OCI-LY1 (cell line): ENCODE measurements at regions not wholly inside any gene's neighbourhood (a gene's known extent, or its start where the extent isn't known, plus 50 kb on each side); places are given as distances from the start of the nearest gene placed in this dataset.
"Not testable (repeated sequence)": the region's sequence is repeated elsewhere in the genome, so short reads cannot be mapped to it uniquely, and the experiment has no call there.

Source experiments
- H2AFZ ChIP-seq: fragments of 200-600 bp; sonication (generic), shearing (Covaris generic); 2 replicates; pipeline ENCODE4 v1.6.0; 2014; ENCODE audit warnings: antibody characterized with exemption, mild to moderate bottlenecking, low read length
- H3F3A ChIP-seq: fragments of 200-600 bp; sonication (generic), shearing (Covaris generic); 2 replicates; pipeline ENCODE4 v1.6.0; 2014; ENCODE audit warnings: mild to moderate bottlenecking, antibody characterized with exemption, low read length, moderate library complexity; ENCODE audit not compliant: insufficient read depth
- H3K27ac ChIP-seq: fragments of 200-600 bp; sonication (generic); 2 replicates; pipeline ENCODE4 v1.5.1; 2014; ENCODE audit warnings: low read length, mixed run types, mild to moderate bottlenecking, low read depth; ENCODE audit not compliant: poor library complexity, severe bottlenecking
- H3K27me3 ChIP-seq: fragments of 200-600 bp; sonication (generic); 2 replicates; pipeline ENCODE4 v1.6.0; 2014; ENCODE audit warnings: antibody characterized with exemption, mild to moderate bottlenecking, low read length, moderate library complexity; ENCODE audit not compliant: insufficient read depth
- H3K36me3 ChIP-seq: fragments of 200-600 bp; sonication (generic); 2 replicates; pipeline ENCODE4 v1.6.1; 2014; ENCODE audit warnings: mild to moderate bottlenecking, antibody characterized with exemption, low read length, moderate library complexity, mixed read lengths; ENCODE audit not compliant: insufficient read depth
- H3K4me1 ChIP-seq: fragments of 200-600 bp; sonication (generic); 2 replicates; pipeline ENCODE4 v1.5.1; 2014; ENCODE audit warnings: mild to moderate bottlenecking, low read length, moderate library complexity; ENCODE audit not compliant: insufficient read depth, severe bottlenecking
- H3K4me2 ChIP-seq: fragments of 200-600 bp; sonication (generic), shearing (Covaris generic); 2 replicates; pipeline ENCODE4 v1.6.1; 2014; ENCODE audit warnings: low read length
- H3K4me3 ChIP-seq: fragments of 200-600 bp; sonication (generic); 2 replicates; pipeline ENCODE4 v1.5.1; 2014; ENCODE audit warnings: low read length, low read depth, mild to moderate bottlenecking, mixed read lengths; ENCODE audit not compliant: poor library complexity, severe bottlenecking
- H3K79me2 ChIP-seq: fragments of 200-600 bp; shearing (Covaris generic); 2 replicates; pipeline ENCODE4 v1.6.1; 2016; ENCODE audit warnings: mixed run types, low read length, mixed read lengths; ENCODE audit not compliant: insufficient read depth
- H3K9ac ChIP-seq: fragments of 200-600 bp; sonication (generic), shearing (Covaris generic); 2 replicates; pipeline ENCODE4 v1.6.1; 2014; ENCODE audit warnings: mild to moderate bottlenecking, low read length, mixed read lengths
- H3K9me2 ChIP-seq: fragments of 200-600 bp; sonication (generic), shearing (Covaris generic); 2 replicates; pipeline ENCODE4 v1.6.1; 2014; ENCODE audit warnings: low read depth, mild to moderate bottlenecking, low read length, mixed read lengths
- H3K9me3 ChIP-seq: fragments of 200-600 bp; shearing (Covaris generic); 2 replicates; pipeline ENCODE4 v1.6.1; 2014; ENCODE audit warnings: low read length, mixed read lengths
- H4K20me1 ChIP-seq: fragments of 200-600 bp; sonication (generic), shearing (Covaris generic); 2 replicates; pipeline ENCODE4 v1.6.0; 2016; ENCODE audit warnings: mild to moderate bottlenecking, low read length; ENCODE audit not compliant: insufficient read depth
- EZH2 ChIP-seq: fragments of 200-600 bp; sonication (generic), shearing (Covaris generic); IDR thresholded peaks from 2 replicates; pipeline ENCODE4 v1.8.0; 2017; ENCODE audit warnings: borderline replicate concordance, mixed run types, mild to moderate bottlenecking, antibody characterized with exemption, low read length, moderate library complexity, mixed read lengths
- TF ChIP-seq, protein P1 (sequence below): fragments of 200-600 bp; sonication (generic), shearing (Covaris generic); IDR thresholded peaks from 2 replicates; pipeline ENCODE4 v1.5.1; 2017; ENCODE audit warnings: mild to moderate bottlenecking, antibody characterized with exemption, low read length, moderate library complexity, mixed read lengths

DNA sequence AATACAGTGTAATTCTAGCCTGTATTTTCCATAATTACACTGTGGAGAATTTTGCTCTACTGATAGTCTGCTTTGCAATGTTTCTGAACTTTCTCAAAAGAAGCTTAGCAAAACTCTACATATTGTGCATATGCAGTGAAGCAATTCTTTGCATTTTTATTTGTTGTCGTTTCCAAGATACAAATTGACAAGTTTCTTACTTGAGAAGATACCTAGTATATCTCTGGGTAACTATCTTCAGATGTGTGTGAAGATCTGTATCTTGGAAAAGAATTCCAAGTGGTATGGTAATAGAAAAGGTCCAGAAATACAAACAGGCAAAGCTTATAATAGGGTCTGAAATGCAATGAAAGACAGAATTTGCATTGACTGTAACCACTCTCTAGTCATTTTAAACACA, 1119.8 kb upstream of the INTU start:
- Histone ChIP-seq H3K4me3 (no peak overlapping the region), H3K4me2 (no peak overlapping the region), H3K79me2 (no peaks in the 10 kb centered on the region), H3K36me3 (no peaks in the 10 kb centered on the region), H4K20me1 (no peaks in the 10 kb centered on the region), H3K4me1 (no peaks in the 10 kb centered on the region), H3K9me2 (no peaks in the 10 kb centered on the region), H3K27ac (no peak overlapping the region), H2AFZ (no peak overlapping the region), H3K9ac (no peak overlapping the region), H3K9me3 (no peaks in the 10 kb centered on the region), H3F3A (no peaks in the 10 kb centered on the region), H3K27me3 (no peaks in the 10 kb centered on the region)
- TF ChIP-seq EZH2: no peak
- TF ChIP-seq, protein P1, sequence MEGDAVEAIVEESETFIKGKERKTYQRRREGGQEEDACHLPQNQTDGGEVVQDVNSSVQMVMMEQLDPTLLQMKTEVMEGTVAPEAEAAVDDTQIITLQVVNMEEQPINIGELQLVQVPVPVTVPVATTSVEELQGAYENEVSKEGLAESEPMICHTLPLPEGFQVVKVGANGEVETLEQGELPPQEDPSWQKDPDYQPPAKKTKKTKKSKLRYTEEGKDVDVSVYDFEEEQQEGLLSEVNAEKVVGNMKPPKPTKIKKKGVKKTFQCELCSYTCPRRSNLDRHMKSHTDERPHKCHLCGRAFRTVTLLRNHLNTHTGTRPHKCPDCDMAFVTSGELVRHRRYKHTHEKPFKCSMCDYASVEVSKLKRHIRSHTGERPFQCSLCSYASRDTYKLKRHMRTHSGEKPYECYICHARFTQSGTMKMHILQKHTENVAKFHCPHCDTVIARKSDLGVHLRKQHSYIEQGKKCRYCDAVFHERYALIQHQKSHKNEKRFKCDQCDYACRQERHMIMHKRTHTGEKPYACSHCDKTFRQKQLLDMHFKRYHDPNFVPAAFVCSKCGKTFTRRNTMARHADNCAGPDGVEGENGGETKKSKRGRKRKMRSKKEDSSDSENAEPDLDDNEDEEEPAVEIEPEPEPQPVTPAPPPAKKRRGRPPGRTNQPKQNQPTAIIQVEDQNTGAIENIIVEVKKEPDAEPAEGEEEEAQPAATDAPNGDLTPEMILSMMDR: no peak

DNA sequence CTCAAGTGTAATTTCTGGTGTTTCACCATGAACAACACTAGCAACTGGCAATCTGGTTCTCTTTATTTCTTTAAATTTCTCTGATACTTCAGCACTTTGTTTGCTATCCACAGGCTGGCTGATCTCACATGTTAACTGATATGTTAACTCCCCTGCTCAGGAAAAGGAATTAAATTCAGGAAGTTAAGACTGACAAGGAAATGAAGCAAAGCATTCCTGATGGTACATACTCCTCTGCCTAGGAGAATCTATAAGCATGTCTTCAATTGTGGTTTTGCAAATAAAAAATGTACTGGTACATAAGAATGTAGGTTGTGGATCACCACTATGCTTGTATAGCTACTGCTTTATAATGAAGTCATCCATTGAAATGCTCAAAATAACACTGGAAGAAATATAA, 1119.2 kb upstream of the INTU start:
- H3K9ac ChIP-seq: no peak overlapping the region
- no peak overlapping the region for H2AFZ ChIP-seq
- H3K36me3 ChIP-seq: no peaks in the 10 kb centered on the region
- H3F3A ChIP-seq: no peaks in the 10 kb centered on the region
- no peaks in the 10 kb centered on the region for H3K9me2 ChIP-seq
- no peak overlapping the region for H3K27ac ChIP-seq
- no peaks in the 10 kb centered on the region for H3K9me3 ChIP-seq
- no peaks in the 10 kb centered on the region for H3K4me1 ChIP-seq
- H3K27me3 ChIP-seq: no peaks in the 10 kb centered on the region
- no peaks in the 10 kb centered on the region for H4K20me1 ChIP-seq
- H3K4me3 ChIP-seq: no peak overlapping the region
- TF ChIP-seq, protein P1: no peak
- TF ChIP-seq EZH2: no peak
- H3K4me2 ChIP-seq: no peak overlapping the region
- no peaks in the 10 kb centered on the region for H3K79me2 ChIP-seq

DNA sequence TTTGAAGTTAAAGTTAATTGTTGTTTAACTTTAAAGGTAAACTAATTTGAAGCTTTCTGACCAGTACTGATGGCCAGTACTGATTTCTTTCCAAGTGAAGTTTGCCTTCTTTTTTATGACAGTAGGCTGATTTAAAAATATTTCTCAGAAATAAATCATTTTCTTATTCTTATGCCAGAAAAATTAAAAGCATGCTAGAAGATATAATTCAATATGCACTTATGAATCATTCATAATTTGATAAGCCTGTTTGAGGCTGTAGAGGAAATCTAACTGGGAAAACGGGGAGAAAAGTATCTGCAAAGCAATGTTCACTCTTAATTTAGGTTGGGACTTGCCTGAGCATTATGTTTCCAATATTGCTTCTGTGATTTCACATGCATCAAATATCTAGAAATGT, 1112.0 kb upstream of the INTU start:
- Histone ChIP-seq H3F3A (no peaks in the 10 kb centered on the region), H3K4me1 (no peaks in the 10 kb centered on the region), H3K9me2 (no peaks in the 10 kb centered on the region), H3K27ac (no peak overlapping the region), H3K27me3 (no peaks in the 10 kb centered on the region), H3K9ac (no peak overlapping the region), H3K4me3 (no peak overlapping the region), H3K4me2 (no peak overlapping the region), H3K36me3 (no peaks in the 10 kb centered on the region), H2AFZ (no peak overlapping the region), H3K79me2 (no peaks in the 10 kb centered on the region), H3K9me3 (no peaks in the 10 kb centered on the region), H4K20me1 (no peaks in the 10 kb centered on the region)
- TF ChIP-seq, protein P1: no peak
- TF ChIP-seq EZH2: no peak

DNA sequence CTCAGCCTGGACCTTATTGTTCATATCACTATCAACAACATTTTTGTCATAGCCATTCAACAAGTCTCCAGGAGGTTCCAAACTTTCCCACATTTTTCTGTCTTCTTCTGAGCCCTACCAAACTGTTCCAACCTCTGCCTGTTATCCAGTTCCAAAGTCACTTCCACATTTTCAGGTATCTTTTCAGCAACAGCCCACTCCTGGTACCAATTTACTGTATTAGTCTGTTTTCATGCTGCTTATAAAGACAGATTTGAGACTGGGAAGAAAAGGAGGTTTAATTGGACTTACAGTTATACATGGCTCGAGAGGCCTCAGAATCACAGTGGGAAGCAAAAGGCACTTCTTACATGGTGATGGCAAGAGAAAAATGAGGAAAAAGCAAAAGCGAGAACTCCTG, 1107.4 kb upstream of the INTU start:
- not testable (repeated sequence) for H3K27me3 ChIP-seq, H3K36me3 ChIP-seq, H3K4me1 ChIP-seq, H4K20me1 ChIP-seq, H3K9me3 ChIP-seq, H3F3A ChIP-seq, H3K4me2 ChIP-seq, H3K4me3 ChIP-seq, H3K79me2 ChIP-seq, H3K27ac ChIP-seq, H2AFZ ChIP-seq, H3K9ac ChIP-seq, H3K9me2 ChIP-seq
